ENCODE measurements at regions not wholly inside any gene's neighbourhood (a gene's known extent, or its start where the extent isn't known, plus 50 kb on each side); places are given as distances from the start of the nearest gene placed in this dataset.

DNA sequence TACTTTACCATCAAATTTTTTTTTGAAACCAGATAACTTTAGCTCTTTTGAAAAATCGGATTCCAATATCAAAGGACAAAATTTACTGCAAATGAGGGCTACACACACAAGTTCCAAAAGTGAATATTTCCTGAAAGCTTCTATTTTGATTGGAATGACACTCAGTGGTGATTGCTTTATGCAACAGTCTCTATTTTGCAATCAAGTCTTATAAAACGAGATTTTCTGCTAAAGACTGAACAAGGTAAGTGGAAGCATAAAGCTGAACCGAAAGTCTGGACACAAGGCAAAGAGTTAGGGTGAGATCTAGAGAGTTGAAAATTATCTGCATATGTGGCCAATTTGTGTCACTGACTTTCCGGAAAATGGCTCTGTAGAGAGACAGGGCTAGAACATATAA lies 145.0 kb upstream of the OSR1 start:
- H4K8ac ChIP-seq (replicated peaks; ENCODE audit: insufficient read length, low read depth, low read length): no peak overlapping the region
- H2AK5ac ChIP-seq (ENCODE audit: insufficient read length, low read length): no peak overlapping the region
- H3K9ac ChIP-seq (ENCODE audit: extremely low read depth, insufficient read length, low read length): no peak overlapping the region
- no peak for DNase-seq
- H3K27me3 ChIP-seq (ENCODE audit: insufficient read depth, low read length): no peaks in the 10 kb centered on the region
- H2BK20ac ChIP-seq (ENCODE audit: low read depth, low read length, poor library complexity, severe bottlenecking): no peak overlapping the region
- H3K14ac ChIP-seq (ENCODE audit: insufficient read depth, low read length): no peak overlapping the region
- no peaks in the 10 kb centered on the region for H3K4me1 ChIP-seq (ENCODE audit: insufficient read depth, low read length)
- H3K79me2 ChIP-seq (ENCODE audit: insufficient read depth, low read length): no peaks in the 10 kb centered on the region
- no peak overlapping the region for H2BK15ac ChIP-seq (ENCODE audit: low read depth, low read length)
- H3K23me2 ChIP-seq (ENCODE audit: insufficient read length, low read depth, low read length, poor library complexity, severe bottlenecking): no peaks in the 10 kb centered on the region
- no peaks in the 10 kb centered on the region for H3K36me3 Mint-ChIP-seq (ENCODE audit: insufficient read depth in 1 of 3, low read depth in 3 of 3)
- H4K20me1 ChIP-seq (ENCODE audit: control insufficient read depth, insufficient read depth, insufficient read length): no peaks in the 10 kb centered on the region
- H3K4me1 Mint-ChIP-seq: no peaks in the 10 kb centered on the region
- H4K5ac ChIP-seq (ENCODE audit: insufficient read length, low read depth, low read length): no peak overlapping the region
- H3K4me2 ChIP-seq (ENCODE audit: insufficient read depth, insufficient read length, low read length): no peak overlapping the region
- H3K56ac ChIP-seq (ENCODE audit: insufficient read length, low read depth, low read length): no peak overlapping the region
- H3K18ac ChIP-seq (ENCODE audit: insufficient read length, low read depth, low read length): no peak overlapping the region
- H2AFZ ChIP-seq (ENCODE audit: low read length): no peak overlapping the region
- no peaks in the 10 kb centered on the region for H3K79me1 ChIP-seq (ENCODE audit: insufficient read depth, low read depth, low read length, poor library complexity, severe bottlenecking)
- no peak overlapping the region for H3K4me3 Mint-ChIP-seq
- H3K9me3 Mint-ChIP-seq: no peaks in the 10 kb centered on the region
- no CpG with 5 or more reads among the region's 4 CpGs for WGBS (ENCODE audit: extremely low coverage, insufficient read length, low lambda C conversion rate)
- H3K23ac ChIP-seq (ENCODE audit: insufficient read length, low read depth, low read length): no peak overlapping the region
- H4K91ac ChIP-seq (ENCODE audit: insufficient read length, low read depth, low read length): no peak overlapping the region
- H2BK120ac ChIP-seq (ENCODE audit: low read depth, low read length, poor library complexity, severe bottlenecking): no peak overlapping the region
- TF ChIP-seq CTCF (conservative IDR thresholded peaks at IDR 0.05): no peak
- H3K9me3 ChIP-seq (ENCODE audit: control insufficient read depth, low read depth, low read length): no peaks in the 10 kb centered on the region
- no peak overlapping the region for H2BK12ac ChIP-seq (ENCODE audit: insufficient read length, low read depth, low read length)
- no peak overlapping the region for H3K27ac Mint-ChIP-seq
- no peak overlapping the region for H3K4ac ChIP-seq (ENCODE audit: low read depth, low read length)
- H3K27ac ChIP-seq (ENCODE audit: insufficient read length, low read depth, low read length): no peak overlapping the region
- no peak overlapping the region for H2BK5ac ChIP-seq (ENCODE audit: insufficient read length, low read length)
- no peaks in the 10 kb centered on the region for H3K27me3 Mint-ChIP-seq (ENCODE audit: low read depth)
- no peak overlapping the region for H3T11ph ChIP-seq (ENCODE audit: low read length)

Data from H9 (cell line).